ENCODE measurements at regions not wholly inside any gene's neighbourhood (a gene's known extent, or its start where the extent isn't known, plus 50 kb on each side); places are given as distances from the start of the nearest gene placed in this dataset.

GRCh38 chr2:16161768-16162490, 221.6 kb downstream of the MYCN start:
- DNase-seq, result no peak

DNA sequence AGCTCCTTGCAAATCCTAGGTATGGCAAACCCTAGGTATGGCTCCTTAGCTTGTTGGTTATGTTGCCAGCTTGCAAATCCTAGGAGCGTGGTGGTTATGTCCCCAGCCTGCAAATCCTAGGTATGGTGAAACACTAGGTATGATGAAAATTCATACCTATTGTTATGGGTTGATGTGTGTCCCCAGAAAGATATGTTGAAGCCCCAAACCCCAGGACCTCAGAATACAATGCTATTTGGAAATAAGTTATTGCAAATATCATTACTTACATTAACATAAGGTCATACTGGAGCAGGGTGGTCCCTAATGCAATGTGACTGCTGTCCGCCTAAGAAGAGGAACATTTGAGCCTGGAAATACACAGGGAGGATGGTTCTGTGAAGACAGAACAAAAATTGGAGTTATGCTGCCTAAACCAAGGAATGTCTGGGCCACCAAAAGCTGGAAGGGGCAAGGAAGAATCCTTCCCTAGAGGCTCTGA, 220.8 kb downstream of the MYCN start:
- DNase-seq, result no peak

DNA sequence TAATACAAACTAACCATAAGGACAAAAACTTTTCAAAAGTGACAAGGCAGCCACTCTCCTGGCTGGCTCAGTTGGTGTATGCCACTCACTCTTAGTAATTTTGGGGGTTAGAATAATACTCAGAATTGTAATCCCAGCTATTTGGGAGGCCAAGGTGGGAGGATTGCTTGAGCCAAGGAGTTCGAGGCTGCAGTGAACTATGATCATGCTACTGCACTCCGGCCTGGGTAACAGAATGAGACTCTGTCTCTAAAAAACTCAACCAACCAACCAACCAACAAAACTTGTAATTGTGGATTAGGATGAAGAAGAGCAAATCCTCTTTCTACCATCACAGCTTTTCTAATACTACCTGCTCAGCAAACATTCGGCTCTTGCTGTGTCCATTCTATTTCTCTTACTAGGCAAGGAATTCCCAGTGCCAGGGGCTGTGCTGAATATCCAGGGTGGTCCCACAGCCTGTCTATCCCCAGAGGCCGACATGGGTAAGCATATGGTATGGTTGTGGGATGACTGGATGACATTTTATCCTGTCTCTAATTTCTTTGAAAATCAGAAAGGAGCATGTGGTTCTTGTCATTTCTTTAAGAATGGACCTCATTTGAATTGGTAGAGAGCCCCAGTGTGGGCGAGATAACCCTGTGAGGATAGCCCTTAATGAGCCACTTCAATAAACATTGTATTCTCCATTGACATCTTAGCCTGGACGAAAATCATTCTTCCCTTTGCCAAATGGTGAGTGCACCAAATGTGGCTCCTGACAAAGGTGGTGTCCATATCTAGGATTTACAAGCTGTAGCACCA, 220.1 kb downstream of the MYCN start:
- DNase-seq, result no peak

DNA sequence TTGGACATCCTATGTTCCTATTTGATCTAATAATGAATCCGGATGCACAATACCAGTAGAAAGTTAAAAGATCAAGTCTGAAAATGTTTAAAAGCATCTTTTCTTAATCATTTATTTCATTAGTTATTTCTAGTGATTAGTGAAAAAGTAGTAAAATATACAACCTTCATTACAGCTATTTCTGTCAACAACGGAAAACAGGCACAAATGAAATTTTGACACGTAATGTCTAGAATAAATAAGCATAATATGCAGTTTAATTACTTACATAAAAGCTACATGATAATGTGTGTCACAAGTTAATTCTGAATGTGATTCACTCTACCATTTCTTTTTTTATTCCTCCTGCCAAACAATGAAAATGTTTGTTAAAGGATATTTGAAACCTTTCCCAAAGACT, 216.1 kb downstream of the MYCN start:
- no peak for DNase-seq

- no peak for DNase-seq
These were observed 215.4 kb downstream of the MYCN start for GRCh38 chr2:16155766-16156165.

DNA sequence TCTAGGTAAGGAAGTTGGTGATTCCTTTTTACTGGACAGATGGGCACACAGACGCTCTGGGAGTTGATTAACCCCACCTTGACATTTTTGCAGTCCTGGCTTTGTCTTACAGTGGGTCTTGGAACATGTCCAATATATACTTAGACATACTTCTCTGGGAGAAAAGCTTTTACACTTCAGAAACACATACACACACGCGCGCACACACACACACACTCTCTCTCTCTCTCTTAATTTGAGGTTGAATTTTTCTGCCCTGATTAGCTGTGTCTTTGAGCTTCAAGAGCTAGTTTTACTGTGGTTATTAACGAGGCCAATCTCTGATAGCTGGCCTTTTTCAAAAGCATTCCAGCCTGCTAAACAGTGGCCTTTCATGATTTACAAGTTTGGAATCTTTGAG, 215.0 kb downstream of the MYCN start:
- DNase-seq, result no peak

GRCh38 chr2:16154501-16155280, 214.3 kb downstream of the MYCN start:
- DNase-seq, result no peak

GRCh38 chr2:16154061-16154460, 213.7 kb downstream of the MYCN start:
- no peak for DNase-seq

- no peak for DNase-seq
These were observed 213.3 kb downstream of the MYCN start for GRCh38 chr2:16153754-16154035.

DNA sequence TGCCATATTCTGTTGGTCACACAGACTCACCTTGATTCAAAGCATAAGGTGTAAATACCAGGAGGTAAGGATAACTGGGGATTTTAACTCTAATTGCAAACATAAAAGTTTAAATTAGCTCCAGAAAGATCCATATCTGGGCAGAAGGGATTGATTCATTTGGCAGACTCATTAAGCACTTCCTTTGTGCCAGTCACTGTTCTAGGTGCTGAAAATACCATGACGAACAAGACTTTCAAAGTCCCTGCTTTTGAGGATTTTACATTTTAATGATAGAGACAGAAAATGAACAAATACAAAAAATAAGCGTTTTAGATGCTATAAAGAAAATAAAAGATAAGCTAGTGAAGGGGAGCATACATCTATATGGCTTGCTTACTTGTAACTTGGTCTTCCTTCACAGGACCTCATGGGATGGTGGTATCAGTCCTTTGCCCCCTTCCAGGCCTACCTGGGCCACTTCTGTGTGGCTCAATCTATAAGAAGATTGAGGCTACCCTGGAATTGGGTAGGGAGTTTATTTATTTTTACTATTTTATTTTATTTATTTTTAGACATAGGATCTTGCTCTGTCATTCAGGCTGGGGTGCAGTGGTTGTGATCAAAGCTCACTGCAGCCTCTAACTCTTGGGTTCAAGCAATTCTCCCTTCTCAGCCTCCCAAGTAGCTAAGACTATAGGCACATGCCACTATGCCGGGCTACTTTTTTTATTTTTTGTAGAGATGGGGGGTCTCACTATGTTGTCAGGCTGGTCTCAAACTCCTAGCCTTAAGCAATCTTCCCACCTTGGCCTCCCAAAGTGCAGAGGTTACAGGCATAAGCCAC, 212.8 kb downstream of the MYCN start:
- DNase-seq, result no peak

DNA sequence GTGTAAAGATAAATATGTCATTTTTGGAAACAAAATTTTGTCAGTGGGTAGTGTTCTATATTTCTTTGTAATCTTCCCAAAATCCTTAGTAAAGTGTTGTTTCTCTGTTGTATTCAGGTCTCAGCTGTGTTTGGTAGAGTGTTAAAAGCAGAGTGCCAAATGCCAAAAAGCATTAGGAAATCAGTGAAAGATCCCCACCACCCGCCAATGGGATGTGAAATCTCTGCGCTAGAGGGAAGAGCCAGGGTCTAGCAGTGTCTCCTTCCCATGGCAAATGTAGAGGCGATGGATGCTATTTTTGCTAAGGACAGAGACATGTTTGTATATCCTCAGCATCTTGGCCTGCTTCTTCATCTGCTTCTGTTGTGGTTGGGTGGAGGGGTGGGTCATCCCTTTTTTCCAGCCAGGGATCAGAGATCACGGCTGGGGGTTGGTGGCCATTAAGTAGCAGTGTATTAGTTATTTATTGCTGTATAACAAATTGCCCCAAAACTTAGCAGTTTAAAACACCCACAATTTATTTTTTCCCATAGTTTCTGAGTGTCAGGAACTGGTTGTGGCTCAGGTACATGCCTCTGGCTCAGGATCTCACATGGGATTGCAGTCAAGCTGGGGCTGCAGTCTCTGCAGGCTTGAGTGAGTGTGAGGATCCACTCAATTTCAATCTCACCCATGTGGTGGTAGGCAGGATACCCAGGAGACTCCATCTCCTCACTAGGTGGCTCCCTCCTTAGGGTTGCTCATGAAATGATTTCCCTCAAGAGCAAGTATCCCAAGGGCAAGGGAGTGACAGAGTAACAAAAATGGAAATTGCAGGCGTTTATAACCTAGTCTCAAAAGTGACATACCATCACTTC, 211.9 kb downstream of the MYCN start:
- DNase-seq, result no peak

GRCh38 chr2:16151651-16152050, 211.3 kb downstream of the MYCN start:
- DNase-seq, result no peak

DNA sequence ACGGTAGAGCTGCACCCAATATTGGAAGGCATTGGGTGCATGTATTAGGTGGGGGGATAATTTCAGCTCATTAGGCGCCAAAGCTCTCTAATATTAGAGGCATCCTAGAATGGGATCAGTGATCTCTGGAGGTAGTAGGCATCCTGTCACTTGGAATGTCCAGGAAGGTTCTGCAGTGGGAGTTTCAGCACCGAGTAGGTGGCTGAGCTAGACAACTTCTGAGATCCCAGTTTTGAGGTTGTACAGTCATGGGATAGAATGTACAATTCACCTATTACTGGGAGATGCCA, 210.9 kb downstream of the MYCN start:
- no peak for DNase-seq

- DNase-seq, result no peak
These were observed 210.3 kb downstream of the MYCN start for GRCh38 chr2:16150456-16151280.

DNA sequence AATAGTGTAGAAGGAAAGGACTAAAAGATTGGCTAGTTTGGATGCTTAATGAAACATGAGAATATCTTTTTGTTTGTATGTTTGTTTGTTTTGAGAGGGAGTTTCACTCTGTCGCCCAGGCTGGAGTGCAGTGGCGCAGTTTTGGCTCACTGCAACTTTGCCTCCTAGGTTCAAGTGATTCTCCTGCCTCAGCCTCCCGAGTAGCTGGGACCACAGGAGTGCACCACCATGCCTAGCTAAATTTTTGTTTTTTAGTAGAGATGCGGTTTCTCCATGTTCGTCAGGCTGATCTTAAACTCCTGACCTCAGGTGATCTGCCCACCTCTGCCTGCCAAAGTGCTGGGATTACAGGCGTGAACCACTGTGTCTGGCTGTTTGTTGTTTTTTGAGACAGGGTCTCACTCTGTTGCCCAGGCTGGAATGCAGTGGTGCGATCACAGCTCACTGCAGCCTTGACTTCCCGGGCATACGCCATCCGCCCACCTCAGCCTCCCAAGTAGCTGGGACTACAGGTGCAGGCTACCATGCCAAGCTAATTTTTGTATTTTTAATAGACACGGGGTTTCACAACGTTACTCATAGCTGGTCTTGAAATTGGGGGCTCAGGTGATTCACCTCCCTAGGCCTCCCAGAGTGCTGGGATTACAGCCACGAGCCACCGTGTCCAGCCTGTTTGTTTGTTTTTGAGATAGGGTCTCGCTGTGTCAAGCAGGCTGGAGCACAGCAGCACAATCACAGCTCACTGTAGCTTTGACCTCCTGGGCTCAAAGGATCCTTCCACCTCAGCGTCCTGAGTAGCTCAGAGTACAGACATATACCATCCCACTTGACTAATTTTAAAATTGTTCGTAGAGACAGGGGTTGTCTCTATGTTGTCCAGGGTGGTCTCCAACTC, 209.2 kb downstream of the MYCN start:
- no peak for DNase-seq

- no peak for DNase-seq
These were observed 208.4 kb downstream of the MYCN start for GRCh38 chr2:16148632-16149348.

- no peak for DNase-seq
These were observed 202.3 kb downstream of the MYCN start for GRCh38 chr2:16142383-16143361.

Measured in amygdala (tissue), 56 donors.